Ishikawa (cell line): ENCODE measurements at regions not wholly inside any gene's neighbourhood (a gene's known extent, or its start where the extent isn't known, plus 50 kb on each side); places are given as distances from the start of the nearest gene placed in this dataset.

Experiments
- CEBPB ChIP-seq: IDR thresholded peaks from 2 replicates; pipeline ENCODE4 v1.6.1; 2012
- CREB1 ChIP-seq: IDR thresholded peaks from 2 replicates; pipeline ENCODE4 v1.6.1; 2012; ENCODE audit warnings: low read depth
- EGR1 ChIP-seq: IDR thresholded peaks from 2 replicates; pipeline ENCODE4 v1.6.1; 2012
- EP300 ChIP-seq: IDR thresholded peaks from 2 replicates; pipeline ENCODE4 v1.6.1; 2012; ENCODE audit warnings: borderline replicate concordance
- FOXM1 ChIP-seq: IDR thresholded peaks from 2 replicates; pipeline ENCODE4 v1.6.1; 2012; ENCODE audit warnings: low read depth, borderline replicate concordance
- NFIC ChIP-seq: IDR thresholded peaks from 2 replicates; pipeline ENCODE4 v1.6.1; 2012
- RAD21 ChIP-seq: IDR thresholded peaks from 2 replicates; pipeline ENCODE4 v1.6.1; 2012; ENCODE audit warnings: low read depth
- TAF1 ChIP-seq: IDR thresholded peaks from 2 replicates; pipeline ENCODE4 v1.6.1; 2012; ENCODE audit warnings: low read depth, mild to moderate bottlenecking
- TCF12 ChIP-seq: IDR thresholded peaks from 2 replicates; pipeline ENCODE4 v1.6.1; 2012; ENCODE audit warnings: low read depth
- TEAD4 ChIP-seq: IDR thresholded peaks from 2 replicates; pipeline ENCODE4 v1.6.1; 2012
- USF1 ChIP-seq: IDR thresholded peaks from 2 replicates; pipeline ENCODE4 v1.6.1; 2012
- YY1 ChIP-seq: IDR thresholded peaks from 2 replicates; pipeline ENCODE4 v1.6.1; 2012; ENCODE audit warnings: low read depth
- ZBTB7A ChIP-seq: IDR thresholded peaks from 2 replicates; pipeline ENCODE4 v1.6.1; 2012; ENCODE audit warnings: low read depth
- TF ChIP-seq, protein P1 (sequence below): IDR thresholded peaks from 2 replicates; pipeline ENCODE4 v1.6.1; 2012
- TF ChIP-seq, protein P2 (sequence below): IDR thresholded peaks from 2 replicates; pipeline ENCODE4 v1.6.1; 2012; ENCODE audit warnings: low read depth, mild to moderate bottlenecking

- TF ChIP-seq EP300 (no peak), TEAD4 (no peak), YY1 (no peak), FOXM1 (no peak), TAF1 (no peak), RAD21 (no peak)
- TF ChIP-seq, protein P1, sequence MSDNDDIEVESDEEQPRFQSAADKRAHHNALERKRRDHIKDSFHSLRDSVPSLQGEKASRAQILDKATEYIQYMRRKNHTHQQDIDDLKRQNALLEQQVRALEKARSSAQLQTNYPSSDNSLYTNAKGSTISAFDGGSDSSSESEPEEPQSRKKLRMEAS: no peak
Observed at GRCh38 chr3:127387556-127388153, 99.8 kb upstream of the PRR20G start.

- TF ChIP-seq EP300: no peak
- no peak for TF ChIP-seq EGR1
- no peak for TF ChIP-seq TAF1
- no peak for TF ChIP-seq CREB1
- no peak for TF ChIP-seq YY1
- no peak for TF ChIP-seq USF1
- TF ChIP-seq RAD21: no peak
- TF ChIP-seq CEBPB: no peak
- no peak for TF ChIP-seq FOXM1
- TF ChIP-seq NFIC: no peak
- TF ChIP-seq TCF12: no peak
- TF ChIP-seq, protein P2, sequence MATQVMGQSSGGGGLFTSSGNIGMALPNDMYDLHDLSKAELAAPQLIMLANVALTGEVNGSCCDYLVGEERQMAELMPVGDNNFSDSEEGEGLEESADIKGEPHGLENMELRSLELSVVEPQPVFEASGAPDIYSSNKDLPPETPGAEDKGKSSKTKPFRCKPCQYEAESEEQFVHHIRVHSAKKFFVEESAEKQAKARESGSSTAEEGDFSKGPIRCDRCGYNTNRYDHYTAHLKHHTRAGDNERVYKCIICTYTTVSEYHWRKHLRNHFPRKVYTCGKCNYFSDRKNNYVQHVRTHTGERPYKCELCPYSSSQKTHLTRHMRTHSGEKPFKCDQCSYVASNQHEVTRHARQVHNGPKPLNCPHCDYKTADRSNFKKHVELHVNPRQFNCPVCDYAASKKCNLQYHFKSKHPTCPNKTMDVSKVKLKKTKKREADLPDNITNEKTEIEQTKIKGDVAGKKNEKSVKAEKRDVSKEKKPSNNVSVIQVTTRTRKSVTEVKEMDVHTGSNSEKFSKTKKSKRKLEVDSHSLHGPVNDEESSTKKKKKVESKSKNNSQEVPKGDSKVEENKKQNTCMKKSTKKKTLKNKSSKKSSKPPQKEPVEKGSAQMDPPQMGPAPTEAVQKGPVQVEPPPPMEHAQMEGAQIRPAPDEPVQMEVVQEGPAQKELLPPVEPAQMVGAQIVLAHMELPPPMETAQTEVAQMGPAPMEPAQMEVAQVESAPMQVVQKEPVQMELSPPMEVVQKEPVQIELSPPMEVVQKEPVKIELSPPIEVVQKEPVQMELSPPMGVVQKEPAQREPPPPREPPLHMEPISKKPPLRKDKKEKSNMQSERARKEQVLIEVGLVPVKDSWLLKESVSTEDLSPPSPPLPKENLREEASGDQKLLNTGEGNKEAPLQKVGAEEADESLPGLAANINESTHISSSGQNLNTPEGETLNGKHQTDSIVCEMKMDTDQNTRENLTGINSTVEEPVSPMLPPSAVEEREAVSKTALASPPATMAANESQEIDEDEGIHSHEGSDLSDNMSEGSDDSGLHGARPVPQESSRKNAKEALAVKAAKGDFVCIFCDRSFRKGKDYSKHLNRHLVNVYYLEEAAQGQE: no peak
- TF ChIP-seq ZBTB7A: no peak
- no peak for TF ChIP-seq TEAD4
- TF ChIP-seq, protein P1: no peak
Observed at GRCh38 chr3:127387119-127387518, 99.3 kb upstream of the PRR20G start.

DNA sequence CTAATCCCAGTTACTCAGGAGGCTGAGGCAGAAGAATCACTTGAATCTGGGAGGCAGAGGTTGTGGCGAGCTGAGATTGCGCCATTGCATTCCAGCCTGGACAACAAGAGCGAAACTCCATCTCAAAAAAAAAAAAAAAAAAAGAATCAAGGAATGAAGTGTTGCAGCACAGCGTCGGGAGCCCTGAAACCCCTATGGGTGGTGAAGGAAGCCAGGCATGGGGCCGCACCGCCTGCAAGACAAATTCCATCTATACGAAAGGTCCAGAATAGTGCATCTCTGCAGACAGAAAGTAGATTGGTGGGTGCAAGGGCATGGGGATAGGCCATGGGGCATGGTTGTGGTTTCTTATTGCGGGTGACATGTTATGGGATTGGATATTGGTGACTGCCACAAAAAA lies 98.6 kb upstream of the PRR20G start:
- TF ChIP-seq RAD21: no peak
- TF ChIP-seq TAF1: no peak
- TF ChIP-seq, protein P2: no peak
- TF ChIP-seq, protein P1: no peak
- TF ChIP-seq TEAD4: no peak
- TF ChIP-seq CEBPB: no peak
- TF ChIP-seq NFIC: no peak
- TF ChIP-seq EGR1: no peak
- no peak for TF ChIP-seq TCF12
- no peak for TF ChIP-seq CREB1
- TF ChIP-seq YY1: no peak
- TF ChIP-seq FOXM1: no peak
- no peak for TF ChIP-seq EP300
- no peak for TF ChIP-seq ZBTB7A

DNA sequence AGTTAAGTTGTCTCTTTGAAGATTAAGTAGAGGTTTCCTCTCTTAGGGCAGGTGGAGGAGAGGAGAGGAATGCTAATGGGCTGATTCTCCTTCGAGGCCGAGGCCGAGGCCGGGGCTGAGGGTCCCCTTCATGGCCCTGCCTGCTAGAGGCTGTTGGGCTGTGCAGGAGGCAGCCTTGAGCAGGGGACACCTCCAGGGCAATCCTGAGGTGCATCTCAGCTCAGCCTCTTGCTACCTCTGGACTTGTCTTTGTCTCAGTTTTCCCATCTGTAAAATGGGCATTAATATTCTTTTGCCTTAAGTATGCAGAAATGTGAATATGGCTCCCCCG lies 97.7 kb upstream of the PRR20G start:
- TF ChIP-seq TCF12 (no peak), NFIC (no peak)

GRCh38 chr3:127384717-127385539 lies 97.1 kb upstream of the PRR20G start:
- TF ChIP-seq ZBTB7A (no peak), USF1 (no peak), RAD21 (no peak), EGR1 (no peak), EP300 (no peak), CREB1 (no peak), YY1 (no peak), CEBPB (no peak), TCF12 (no peak), TEAD4 (no peak), NFIC (no peak), FOXM1 (no peak), TAF1 (no peak)
- TF ChIP-seq, protein P1: no peak
- TF ChIP-seq, protein P2: no peak
